ENCODE measurements at regions not wholly inside any gene's neighbourhood (a gene's known extent, or its start where the extent isn't known, plus 50 kb on each side); places are given as distances from the start of the nearest gene placed in this dataset.

- TF ChIP-seq EZH2phosphoT487 (IDR thresholded peaks at IDR 0.05; ENCODE audit: insufficient read depth, low read depth): no peak
- TF ChIP-seq EZH2 (IDR thresholded peaks at IDR 0.05; ENCODE audit: insufficient read depth, poor library complexity, severe bottlenecking): no peak
Measured at GRCh38 chr4:29113960-29114359, 1606.2 kb upstream of the PCDH7 start.
